ENCODE measurements at regions not wholly inside any gene's neighbourhood (a gene's known extent, or its start where the extent isn't known, plus 50 kb on each side); places are given as distances from the start of the nearest gene placed in this dataset.

GRCh38 chr19:28914173-28914572 is 298.8 kb downstream of the UQCRFS1 start:
- DNase-seq = no peak
- intact Hi-C loops (cut with DNase I) = no loop called here

GRCh38 chr19:28913626-28914025 is 299.3 kb downstream of the UQCRFS1 start:
- intact Hi-C loops (cut with DNase I) = no loop called here
- DNase-seq (no peak), ATAC-seq (no peak)
- no peak overlapping the region for H3K27ac ChIP-seq
- no peaks in the 10 kb centered on the region for H3K9me3 ChIP-seq
- no peaks in the 10 kb centered on the region for H3K36me3 ChIP-seq
- H3K27me3 ChIP-seq = no peaks in the 10 kb centered on the region
- H3K4me1 ChIP-seq = no peaks in the 10 kb centered on the region
- TF ChIP-seq CTCF (IDR thresholded peaks at IDR 0.05) (no peak), POLR2A (IDR thresholded peaks at IDR 0.05) (no peak)
- no peak overlapping the region for H3K4me3 ChIP-seq
- 70% methylated on average over 5 of the region's 6 CpGs for WGBS (ENCODE audit: insufficient coverage, low coverage, low lambda C conversion rate, missing lambda C conversion rate)

More at GRCh38 chr19:28914173-28914572, 298.8 kb downstream of the UQCRFS1 start:
- Histone ChIP-seq H3K27me3 (no peaks in the 10 kb centered on the region), H3K4me1 (no peaks in the 10 kb centered on the region), H3K27ac (no peak overlapping the region), H3K36me3 (no peaks in the 10 kb centered on the region), H3K4me3 (no peak overlapping the region), H3K9me3 (no peaks in the 10 kb centered on the region)
- no peak for ATAC-seq
- TF ChIP-seq CTCF (IDR thresholded peaks at IDR 0.05) (no peak), POLR2A (IDR thresholded peaks at IDR 0.05) (no peak)

GRCh38 chr19:28908941-28909340 is 304.0 kb downstream of the UQCRFS1 start:
- no peaks in the 10 kb centered on the region for H3K27me3 ChIP-seq
- no peaks in the 10 kb centered on the region for H3K4me1 ChIP-seq
- no peak overlapping the region for H3K27ac ChIP-seq
- no peaks in the 10 kb centered on the region for H3K36me3 ChIP-seq
- DNase-seq (no peak), ATAC-seq (no peak)
- TF ChIP-seq POLR2A (IDR thresholded peaks at IDR 0.05) (no peak), CTCF (IDR thresholded peaks at IDR 0.05) (no peak)
- no peak overlapping the region for H3K4me3 ChIP-seq
- 81% methylated on average over 6 of the region's 8 CpGs for WGBS (ENCODE audit: insufficient coverage, low coverage, low lambda C conversion rate, missing lambda C conversion rate)
- intact Hi-C loops (cut with DNase I) = no loop called here
- H3K9me3 ChIP-seq = no peaks in the 10 kb centered on the region

GRCh38 chr19:28907534-28907933 is 305.4 kb downstream of the UQCRFS1 start:
- H3K4me3 ChIP-seq = no peak overlapping the region
- 58% methylated on average over 6 of the region's 7 CpGs for WGBS (ENCODE audit: insufficient coverage, low coverage, low lambda C conversion rate, missing lambda C conversion rate)
- no peaks in the 10 kb centered on the region for H3K27me3 ChIP-seq
- no peaks in the 10 kb centered on the region for H3K9me3 ChIP-seq
- no peak for DNase-seq
- ATAC-seq = no peak
- no peak overlapping the region for H3K27ac ChIP-seq
- H3K36me3 ChIP-seq = no peaks in the 10 kb centered on the region
- TF ChIP-seq POLR2A (IDR thresholded peaks at IDR 0.05) (no peak), CTCF (IDR thresholded peaks at IDR 0.05) (no peak)
- H3K4me1 ChIP-seq = no peaks in the 10 kb centered on the region
- intact Hi-C loops (cut with DNase I) = no loop called here

- Histone ChIP-seq H3K27me3 (no peaks in the 10 kb centered on the region), H3K27ac (no peak overlapping the region), H3K9me3 (no peaks in the 10 kb centered on the region), H3K4me1 (no peaks in the 10 kb centered on the region), H3K4me3 (no peak overlapping the region), H3K36me3 (no peaks in the 10 kb centered on the region)
- intact Hi-C loops (cut with DNase I) = no loop called here
- ATAC-seq (no peak), DNase-seq (no peak)
- 59% methylated on average over 9 of the region's 9 CpGs for WGBS (ENCODE audit: insufficient coverage, low coverage, low lambda C conversion rate, missing lambda C conversion rate)
- no peak for TF ChIP-seq POLR2A (IDR thresholded peaks at IDR 0.05)
- TF ChIP-seq CTCF (IDR thresholded peaks at IDR 0.05) = no peak
Observed at GRCh38 chr19:28905996-28906395, 307.0 kb downstream of the UQCRFS1 start.
